ENCODE measurements at regions not wholly inside any gene's neighbourhood (a gene's known extent, or its start where the extent isn't known, plus 50 kb on each side); places are given as distances from the start of the nearest gene placed in this dataset.

DNA sequence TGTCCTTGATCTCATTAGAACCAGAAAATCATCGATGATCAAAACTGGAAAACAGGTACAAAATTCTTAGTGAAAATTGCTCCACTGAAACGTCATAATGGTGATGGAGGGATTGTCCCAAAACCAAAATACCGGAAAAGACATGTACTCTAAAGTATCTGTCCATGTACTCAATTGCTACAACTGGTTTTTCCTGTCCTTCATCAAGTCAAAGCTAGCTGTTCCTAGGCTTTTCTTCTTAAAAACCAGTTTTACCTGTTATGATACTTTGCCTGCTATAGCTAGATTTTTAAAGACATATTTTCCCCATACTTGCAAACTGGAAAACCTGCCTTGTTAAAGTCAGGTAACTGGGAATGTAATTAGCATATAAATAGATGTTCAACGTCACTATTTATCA is 50.5 kb upstream of the LRRC1 start:
- Histone ChIP-seq H3K27ac (no peak overlapping the region), H3K36me3 (no peaks in the 10 kb centered on the region), H3K4me1 (no peaks in the 10 kb centered on the region), H3K4me3 (no peak overlapping the region), H3K9me3 (no peaks in the 10 kb centered on the region), H3K27me3 (no peaks in the 10 kb centered on the region)
- ATAC-seq = no peak
- 87 to 95% methylated on average over 4 of the region's 4 CpGs for WGBS, 2 donors (ENCODE audit: low coverage in 1 of 2)
- TF ChIP-seq EP300 (IDR thresholded peaks at IDR 0.05) (no peak), POLR2A (IDR thresholded peaks at IDR 0.05) (no peak), POLR2AphosphoS5 (IDR thresholded peaks at IDR 0.05) (no peak)
- TF ChIP-seq, protein P1, sequence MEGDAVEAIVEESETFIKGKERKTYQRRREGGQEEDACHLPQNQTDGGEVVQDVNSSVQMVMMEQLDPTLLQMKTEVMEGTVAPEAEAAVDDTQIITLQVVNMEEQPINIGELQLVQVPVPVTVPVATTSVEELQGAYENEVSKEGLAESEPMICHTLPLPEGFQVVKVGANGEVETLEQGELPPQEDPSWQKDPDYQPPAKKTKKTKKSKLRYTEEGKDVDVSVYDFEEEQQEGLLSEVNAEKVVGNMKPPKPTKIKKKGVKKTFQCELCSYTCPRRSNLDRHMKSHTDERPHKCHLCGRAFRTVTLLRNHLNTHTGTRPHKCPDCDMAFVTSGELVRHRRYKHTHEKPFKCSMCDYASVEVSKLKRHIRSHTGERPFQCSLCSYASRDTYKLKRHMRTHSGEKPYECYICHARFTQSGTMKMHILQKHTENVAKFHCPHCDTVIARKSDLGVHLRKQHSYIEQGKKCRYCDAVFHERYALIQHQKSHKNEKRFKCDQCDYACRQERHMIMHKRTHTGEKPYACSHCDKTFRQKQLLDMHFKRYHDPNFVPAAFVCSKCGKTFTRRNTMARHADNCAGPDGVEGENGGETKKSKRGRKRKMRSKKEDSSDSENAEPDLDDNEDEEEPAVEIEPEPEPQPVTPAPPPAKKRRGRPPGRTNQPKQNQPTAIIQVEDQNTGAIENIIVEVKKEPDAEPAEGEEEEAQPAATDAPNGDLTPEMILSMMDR (IDR thresholded peaks at IDR 0.05) = no peak

DNA sequence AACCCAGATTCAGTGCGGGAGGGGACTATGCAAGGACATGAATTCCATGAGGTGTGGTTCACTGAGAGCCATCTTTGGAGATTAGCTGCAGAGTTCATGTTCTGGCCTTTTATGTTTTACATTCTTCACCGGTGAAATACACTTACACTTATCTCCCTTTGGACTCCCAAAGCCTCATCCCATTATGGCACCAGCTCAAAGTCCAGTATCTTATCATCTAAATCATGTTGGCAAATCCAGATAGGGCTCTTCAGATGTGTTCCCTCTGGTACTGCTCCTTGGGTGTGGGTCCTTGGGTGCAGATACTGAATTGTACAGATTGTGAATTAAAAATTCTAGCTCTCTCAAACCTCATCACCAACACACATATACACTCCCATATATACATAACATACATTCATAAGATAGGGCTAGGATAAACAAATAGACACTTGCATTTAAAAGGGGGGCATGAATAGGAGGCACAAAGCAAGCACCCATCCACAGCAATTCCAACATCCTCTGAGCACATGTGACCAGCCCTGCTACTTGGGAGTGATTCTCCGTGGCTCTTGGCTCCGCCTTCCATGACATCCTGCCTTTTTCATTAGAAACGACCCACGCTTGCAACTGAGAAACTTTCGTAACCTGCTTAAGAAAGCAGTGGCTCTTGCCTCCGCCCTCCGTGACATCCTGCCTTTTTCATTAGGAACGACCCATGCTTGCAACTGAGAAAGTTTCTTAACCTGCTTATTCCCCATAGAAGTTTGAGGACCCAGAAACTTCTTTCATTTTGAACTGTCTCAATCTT is 53.6 kb upstream of the LRRC1 start:
- no peaks in the 10 kb centered on the region for H3K9me3 ChIP-seq
- H3K4me3 ChIP-seq = no peak overlapping the region
- 71 to 80% methylated on average over 6 to 9 of the region's 10 CpGs for whole genome bisulfite sequencing, 2 donors (ENCODE audit: low coverage in 1 of 2)
- no peaks in the 10 kb centered on the region for H3K4me1 ChIP-seq
- TF ChIP-seq POLR2A (IDR thresholded peaks at IDR 0.05) (no peak), EP300 (IDR thresholded peaks at IDR 0.05) (no peak), POLR2AphosphoS5 (IDR thresholded peaks at IDR 0.05) (no peak)
- TF ChIP-seq, protein P1 (IDR thresholded peaks at IDR 0.05) = no peak
- H3K27ac ChIP-seq = no peak overlapping the region
- H3K36me3 ChIP-seq = no peaks in the 10 kb centered on the region
- ATAC-seq = no peak
- H3K27me3 ChIP-seq = no peaks in the 10 kb centered on the region

DNA sequence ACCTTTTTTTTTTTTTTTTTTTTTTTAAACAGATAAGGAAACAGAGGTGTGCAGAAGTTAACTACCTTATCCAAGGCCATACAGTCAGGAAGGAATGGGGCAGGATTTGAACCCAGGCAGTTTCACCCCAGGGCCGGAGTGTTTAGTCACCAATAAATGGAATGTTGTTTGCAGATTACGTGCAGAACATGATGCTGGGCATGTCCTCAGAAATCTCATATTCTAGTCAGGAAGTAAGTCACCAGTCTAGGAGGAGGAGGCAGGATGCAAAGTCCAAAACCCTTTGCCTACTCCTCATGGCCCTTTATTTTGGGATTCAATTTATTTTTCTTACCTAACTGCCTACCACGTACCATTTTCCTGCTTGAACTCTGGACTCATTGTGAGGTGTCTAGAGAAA is 57.1 kb upstream of the LRRC1 start:
- Histone ChIP-seq H3K27ac (no peak overlapping the region), H3K9me3 (no peaks in the 10 kb centered on the region), H3K4me1 (no peaks in the 10 kb centered on the region), H3K27me3 (no peaks in the 10 kb centered on the region), H3K36me3 (no peaks in the 10 kb centered on the region), H3K4me3 (no peak overlapping the region)
- ATAC-seq = no peak
- 83 to 96% methylated on average over 3 of the region's 3 CpGs for WGBS, 2 donors (ENCODE audit: low coverage in 1 of 2)
- TF ChIP-seq POLR2A (IDR thresholded peaks at IDR 0.05) (no peak), POLR2AphosphoS5 (IDR thresholded peaks at IDR 0.05) (no peak), EP300 (IDR thresholded peaks at IDR 0.05) (no peak)
- TF ChIP-seq, protein P1 (IDR thresholded peaks at IDR 0.05) = no peak

- WGBS, 2 donors (ENCODE audit: low coverage in 1 of 2) = 96% methylated on average over 4 of the region's 4 CpGs; no CpG with 5 or more reads in 1 of the 2 donors
- Histone ChIP-seq H3K9me3 (no peaks in the 10 kb centered on the region), H3K27me3 (no peaks in the 10 kb centered on the region), H3K27ac (no peak overlapping the region), H3K36me3 (no peaks in the 10 kb centered on the region), H3K4me1 (peaks cover 0 to 15% (median 0%) of the 10 kb centered on the region in 3 donors), H3K4me3 (no peak overlapping the region)
- TF ChIP-seq POLR2A (IDR thresholded peaks at IDR 0.05) (no peak), POLR2AphosphoS5 (IDR thresholded peaks at IDR 0.05) (no peak)
- TF ChIP-seq, protein P1 (IDR thresholded peaks at IDR 0.05) = no peak
- ATAC-seq = no peak
These were observed 58.9 kb upstream of the LRRC1 start for GRCh38 chr6:53735896-53736295.

Measured in gastroesophageal sphincter (tissue), 4 donors.